ENCODE measurements at regions not wholly inside any gene's neighbourhood (a gene's known extent, or its start where the extent isn't known, plus 50 kb on each side); places are given as distances from the start of the nearest gene placed in this dataset.

GRCh38 chr20:12173347-12174012 is 255.8 kb downstream of the BTBD3 start:
- H3K27me3 ChIP-seq, result no peaks in the 10 kb centered on the region
- H3K36me3 ChIP-seq, result no peaks in the 10 kb centered on the region
- DNase-seq, result no peak
- no peak for TF ChIP-seq CTCF (IDR thresholded peaks at IDR 0.05)
- peaks cover 0 to 12% of the 10 kb centered on the region in 2 donors for H3K9me3 ChIP-seq
- no peak overlapping the region for H3K27ac ChIP-seq
- no peak for ATAC-seq
- intact Hi-C loops (cut with DNase I), result no loop called here
- H3K4me3 ChIP-seq, result no peak overlapping the region
- no peaks in the 10 kb centered on the region for H3K4me1 ChIP-seq

GRCh38 chr20:12175538-12175937 is 257.8 kb downstream of the BTBD3 start:
- Histone ChIP-seq H3K27me3 (no peaks in the 10 kb centered on the region), H3K4me3 (no peak overlapping the region), H3K36me3 (no peaks in the 10 kb centered on the region), H3K27ac (no peak overlapping the region), H3K4me1 (no peaks in the 10 kb centered on the region), H3K9me3 (no peaks in the 10 kb centered on the region)
- ATAC-seq, result no peak
- intact Hi-C loops (cut with DNase I), result no loop called here
- TF ChIP-seq CTCF (IDR thresholded peaks at IDR 0.05), result no peak
- DNase-seq, result no peak

GRCh38 chr20:12177657-12178293 is 260.1 kb downstream of the BTBD3 start:
- Histone ChIP-seq H3K4me3 (no peak overlapping the region), H3K4me1 (no peaks in the 10 kb centered on the region), H3K9me3 (no peaks in the 10 kb centered on the region), H3K27ac (no peak overlapping the region), H3K27me3 (no peaks in the 10 kb centered on the region), H3K36me3 (no peaks in the 10 kb centered on the region)
- intact Hi-C loops (cut with DNase I), result no loop called here
- ATAC-seq, result no peak
- no peak for TF ChIP-seq CTCF (IDR thresholded peaks at IDR 0.05)
- no peak for DNase-seq

- no peak for TF ChIP-seq CTCF (IDR thresholded peaks at IDR 0.05)
- no peaks in the 10 kb centered on the region for H3K27me3 ChIP-seq
- ATAC-seq (no peak), DNase-seq (no peak)
- H3K27ac ChIP-seq, result no peak overlapping the region
- no peaks in the 10 kb centered on the region for H3K4me1 ChIP-seq
- H3K4me3 ChIP-seq, result no peak overlapping the region
- intact Hi-C loops (cut with DNase I), result no loop called here
- H3K9me3 ChIP-seq, result no peaks in the 10 kb centered on the region
- H3K36me3 ChIP-seq, result no peaks in the 10 kb centered on the region
Observed at GRCh38 chr20:12179692-12180091, 262.0 kb downstream of the BTBD3 start.

DNA sequence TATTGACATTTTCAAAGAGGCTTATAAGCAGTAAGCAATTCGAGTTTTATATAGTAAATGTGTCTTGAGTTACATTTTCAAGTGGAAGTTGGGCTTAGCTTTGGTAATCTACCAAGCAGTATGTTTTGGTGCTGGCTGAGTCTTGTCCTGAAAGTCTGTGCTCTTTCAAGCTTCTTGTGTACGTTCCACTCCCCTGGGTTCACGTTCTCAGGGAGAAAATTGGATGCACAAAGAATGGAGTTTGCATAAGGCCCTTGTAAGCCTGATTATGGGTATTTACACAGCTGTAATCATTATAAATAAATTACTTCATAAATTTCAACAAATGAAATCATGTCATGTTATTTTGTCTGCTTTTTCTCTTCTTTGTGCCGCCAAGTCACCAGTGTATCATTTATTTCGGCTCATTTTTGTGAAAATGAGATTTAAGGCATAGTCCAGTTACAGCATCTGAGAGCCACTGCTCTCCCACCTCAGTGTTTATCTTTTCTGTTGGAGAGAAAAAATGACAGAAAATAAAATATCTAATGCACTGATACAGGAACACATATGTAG is 262.5 kb downstream of the BTBD3 start:
- no peak for TF ChIP-seq CTCF (IDR thresholded peaks at IDR 0.05)
- no peak for DNase-seq
- H3K9me3 ChIP-seq, result no peaks in the 10 kb centered on the region
- H3K4me1 ChIP-seq, result no peaks in the 10 kb centered on the region
- H3K27me3 ChIP-seq, result no peaks in the 10 kb centered on the region
- intact Hi-C loops (cut with DNase I), result no loop called here
- H3K4me3 ChIP-seq, result no peak overlapping the region
- H3K27ac ChIP-seq, result no peak overlapping the region
- ATAC-seq, result no peak
- H3K36me3 ChIP-seq, result no peaks in the 10 kb centered on the region

Data from left lung (tissue), 4 donors.